ENCODE measurements at regions not wholly inside any gene's neighbourhood (a gene's known extent, or its start where the extent isn't known, plus 50 kb on each side); places are given as distances from the start of the nearest gene placed in this dataset.

DNA sequence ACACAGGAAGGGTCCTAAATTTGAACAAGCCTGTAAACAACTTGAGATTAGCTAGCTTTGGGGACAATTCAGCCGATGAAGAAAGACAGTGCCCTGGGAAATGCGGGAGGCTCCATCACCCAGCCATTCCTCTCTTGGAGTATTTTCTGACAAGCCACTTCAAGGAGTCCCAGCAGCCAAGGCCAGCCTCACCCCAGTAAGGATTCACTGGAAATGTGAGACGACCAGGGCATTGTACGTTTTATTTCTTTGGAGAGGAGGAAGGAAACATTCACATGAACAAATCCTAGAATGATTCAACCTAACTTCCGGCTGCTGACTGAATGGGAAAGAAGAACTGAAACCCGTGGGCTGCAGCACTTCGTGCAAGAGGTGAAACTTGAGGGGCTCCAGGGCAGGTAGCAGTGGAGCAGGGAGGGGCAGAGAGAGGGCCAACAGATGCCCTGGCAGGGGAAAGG lies 116.4 kb upstream of the ARHGEF3 start:
- DNase-seq (ENCODE audit: insufficient read length, low spot score) = no peak
- TF ChIP-seq CTCF (IDR thresholded peaks at IDR 0.05; ENCODE audit: insufficient read depth, missing control alignments) = no peak
- no peak for FAIRE-seq

DNA sequence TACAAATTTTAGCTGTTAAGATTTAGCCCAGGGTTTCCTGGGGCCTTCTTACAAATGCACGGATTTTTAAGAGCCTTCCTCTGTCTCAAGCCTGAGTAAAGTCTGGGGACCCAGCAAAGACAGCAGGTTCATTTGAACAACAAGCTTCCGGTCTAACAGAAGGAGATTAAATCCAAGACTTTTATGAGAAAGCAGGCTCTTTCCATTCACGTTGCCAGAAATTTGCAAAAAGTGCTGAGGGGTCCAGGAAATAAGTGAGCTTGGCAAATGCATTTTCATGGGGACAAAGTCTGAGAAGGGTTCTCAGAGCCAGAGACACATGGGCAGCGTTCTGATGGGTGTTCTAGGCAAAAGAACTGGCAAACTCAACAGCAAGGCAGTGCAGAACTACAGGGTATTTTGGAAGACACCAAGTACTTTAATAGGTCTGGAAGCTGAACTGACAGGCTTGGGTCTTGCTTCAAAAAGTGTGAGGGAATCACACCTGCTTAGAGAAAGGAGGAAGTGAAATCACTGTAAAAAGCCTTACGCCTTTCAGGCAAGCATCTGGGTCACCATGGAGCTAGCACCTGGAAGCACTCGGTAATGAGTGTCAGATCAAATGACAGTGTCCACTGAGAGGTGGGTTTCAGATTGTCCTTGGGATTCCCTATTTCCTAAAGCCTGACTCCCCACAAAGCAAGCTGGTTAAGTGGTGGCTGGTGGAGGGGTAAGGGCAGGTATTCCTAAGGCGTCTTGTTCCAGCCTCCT lies 115.8 kb upstream of the ARHGEF3 start:
- no peak for TF ChIP-seq CTCF (IDR thresholded peaks at IDR 0.05; ENCODE audit: insufficient read depth, missing control alignments)
- FAIRE-seq = no peak
- DNase-seq (ENCODE audit: insufficient read length, low spot score) = no peak

GRCh38 chr3:56916716-56917360 lies 115.1 kb upstream of the ARHGEF3 start:
- TF ChIP-seq CTCF (IDR thresholded peaks at IDR 0.05; ENCODE audit: insufficient read depth, missing control alignments) = no peak
- no peak for DNase-seq (ENCODE audit: insufficient read length, low spot score)
- FAIRE-seq = no peak

GRCh38 chr3:56915966-56916586 lies 114.3 kb upstream of the ARHGEF3 start:
- DNase-seq (ENCODE audit: insufficient read length, low spot score) (no peak), FAIRE-seq (no peak)
- no peak for TF ChIP-seq CTCF (IDR thresholded peaks at IDR 0.05; ENCODE audit: insufficient read depth, missing control alignments)

DNA sequence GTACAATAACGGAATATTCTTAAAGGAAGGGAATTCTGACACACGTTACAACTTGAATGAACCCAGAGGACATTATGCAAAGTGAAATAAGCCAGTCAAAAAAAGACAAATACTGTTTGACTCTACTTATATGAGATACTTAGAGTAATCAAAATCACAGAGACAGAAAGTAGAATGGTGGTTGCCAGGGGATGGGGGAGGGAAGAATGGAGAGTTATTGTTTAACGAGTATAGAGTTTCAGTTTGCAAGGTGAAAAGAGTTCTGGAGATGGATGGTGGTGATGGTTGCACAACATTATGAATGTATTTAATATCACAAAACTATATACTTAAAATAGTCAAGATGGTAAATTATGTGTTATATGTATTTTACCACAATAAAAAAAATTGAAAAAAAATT lies 112.9 kb upstream of the ARHGEF3 start:
- TF ChIP-seq CTCF (IDR thresholded peaks at IDR 0.05; ENCODE audit: insufficient read depth, missing control alignments) = no peak
- FAIRE-seq (no peak), DNase-seq (ENCODE audit: insufficient read length, low spot score) (no peak)

DNA sequence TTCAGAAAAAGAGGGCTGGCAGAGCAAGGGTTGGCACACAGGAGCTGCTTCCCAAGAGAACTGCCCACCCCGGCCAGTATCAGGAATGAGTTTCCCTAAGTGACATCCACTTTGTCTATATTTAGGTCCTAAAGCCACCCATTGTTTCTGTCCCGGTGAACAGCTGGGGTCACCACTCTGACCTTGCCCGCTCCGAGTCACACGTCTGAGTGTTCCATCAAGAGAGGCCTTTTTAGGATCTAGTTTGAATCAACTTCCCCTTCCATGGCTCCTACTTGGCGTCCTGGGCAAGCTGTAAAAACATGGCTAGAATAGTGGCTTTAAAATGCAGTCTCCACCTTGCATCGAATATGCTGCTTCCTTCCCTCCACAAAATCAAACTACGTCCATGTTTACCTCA lies 109.6 kb upstream of the ARHGEF3 start:
- TF ChIP-seq CTCF (IDR thresholded peaks at IDR 0.05; ENCODE audit: insufficient read depth, missing control alignments) = no peak
- DNase-seq (ENCODE audit: insufficient read length, low spot score) (no peak), FAIRE-seq (no peak)

DNA sequence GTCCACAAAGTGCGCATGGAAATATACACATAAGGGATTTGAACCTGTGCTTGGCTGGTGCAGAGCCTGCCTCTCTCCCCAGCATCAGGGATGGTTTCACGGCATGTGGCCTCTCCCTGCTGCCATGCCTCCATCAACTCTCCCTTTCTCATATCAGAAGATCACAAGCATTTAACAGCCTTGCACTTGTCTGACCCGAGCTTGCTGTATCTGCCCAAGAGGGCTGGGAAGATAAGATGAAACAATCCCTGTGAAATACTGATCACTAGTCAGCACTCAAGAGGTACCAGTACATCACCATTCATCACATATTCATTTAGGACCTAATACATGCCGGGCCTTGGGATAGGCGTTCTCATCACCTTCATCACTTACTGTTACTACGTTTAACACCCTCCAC lies 107.6 kb upstream of the ARHGEF3 start:
- DNase-seq (ENCODE audit: insufficient read length, low spot score) (no peak), FAIRE-seq (no peak)
- TF ChIP-seq CTCF (IDR thresholded peaks at IDR 0.05; ENCODE audit: insufficient read depth, missing control alignments) = no peak
